OCI-LY3 (cell line): ENCODE measurements at regions not wholly inside any gene's neighbourhood (a gene's known extent, or its start where the extent isn't known, plus 50 kb on each side); places are given as distances from the start of the nearest gene placed in this dataset.

Source experiments
- H2AFZ ChIP-seq: fragments of 200-600, 300-600 bp; shearing (Covaris generic); 2 replicates; pipeline ENCODE4 v1.6.0; 2014; ENCODE audit warnings: antibody characterized with exemption, low read depth, low read length
- H3K27ac ChIP-seq: fragments of 200-600, 300-600 bp; sonication (generic); 2 replicates; pipeline ENCODE4 v1.5.1; 2014; ENCODE audit warnings: mild to moderate bottlenecking, low read length, moderate library complexity, mixed read lengths
- H3K27me3 ChIP-seq: fragments of 200-600, 300-600 bp; sonication (generic); 2 replicates; pipeline ENCODE4 v1.6.1; 2014; ENCODE audit warnings: low read depth, low read length, mixed read lengths
- H3K36me3 ChIP-seq: fragments of 200-600, 300-600 bp; sonication (generic); replicated peaks from 2 replicates; pipeline ENCODE3; 2014; ENCODE audit warnings: low read depth, low read length, mixed read lengths
- H3K4me1 ChIP-seq: fragments of 300-600, 200-600 bp; sonication (generic); 2 replicates; pipeline ENCODE4 v1.6.1; 2014; ENCODE audit warnings: low read length, mixed read lengths
- H3K4me2 ChIP-seq: fragments of 200-600, 300-600 bp; sonication (generic); 2 replicates; pipeline ENCODE4 v1.6.1; 2014; ENCODE audit warnings: low read length, mixed read lengths
- H3K4me3 ChIP-seq: fragments of 300-600, 200-600 bp; sonication (generic); 2 replicates; pipeline ENCODE4 v1.5.1; 2014; ENCODE audit warnings: antibody characterized with exemption, mild to moderate bottlenecking, low read length, moderate library complexity
- H3K79me2 ChIP-seq: fragments of 300-600, 200-600 bp; shearing (Covaris generic); 2 replicates; pipeline ENCODE4 v1.6.1; 2014; ENCODE audit warnings: mild to moderate bottlenecking, low read length, mixed read lengths
- H3K9ac ChIP-seq: fragments of 300-600, 200-600 bp; shearing (Covaris generic); 2 replicates; pipeline ENCODE4 v1.6.0; 2014; ENCODE audit warnings: mild to moderate bottlenecking, low read length, moderate library complexity
- H3K9me3 ChIP-seq: fragments of 200-600, 300-600 bp; shearing (Covaris generic); 2 replicates; pipeline ENCODE4 v1.6.1; 2014; ENCODE audit warnings: low read length, mixed read lengths; ENCODE audit not compliant: insufficient read depth
- H4K20me1 ChIP-seq: fragments of 200-600, 300-600 bp; sonication (generic); 2 replicates; pipeline ENCODE4 v1.6.1; 2016; ENCODE audit warnings: low read length, mixed read lengths; ENCODE audit not compliant: insufficient read depth
- CTCF ChIP-seq: fragments of 200-600, 300-600 bp; sonication (generic); IDR thresholded peaks from 2 replicates; pipeline ENCODE4 v1.5.1; 2014; ENCODE audit warnings: antibody characterized with exemption, low read length, low read depth
- EZH2phosphoT487 ChIP-seq: fragments of 200-600 bp; shearing (Covaris generic); IDR thresholded peaks from 2 replicates; pipeline ENCODE4 v1.6.1; 2018; ENCODE audit warnings: antibody characterized with exemption, mixed run types, low read depth

- H3K27ac ChIP-seq = no peak overlapping the region
- no peak overlapping the region for H2AFZ ChIP-seq
- H3K36me3 ChIP-seq = no peaks in the 10 kb centered on the region
- no peaks in the 10 kb centered on the region for H4K20me1 ChIP-seq
- no peaks in the 10 kb centered on the region for H3K9me3 ChIP-seq
- no peak for TF ChIP-seq EZH2phosphoT487
- TF ChIP-seq CTCF = no peak
- H3K4me2 ChIP-seq = no peak overlapping the region
- no peak overlapping the region for H3K9ac ChIP-seq
- no peaks in the 10 kb centered on the region for H3K4me1 ChIP-seq
- no peaks in the 10 kb centered on the region for H3K27me3 ChIP-seq
- H3K4me3 ChIP-seq = no peak overlapping the region
- no peaks in the 10 kb centered on the region for H3K79me2 ChIP-seq
These were observed 1127.9 kb downstream of the VRK1 start for GRCh38 chr14:97924922-97925613.

- Histone ChIP-seq H3K4me2 (no peak overlapping the region), H3K27ac (no peak overlapping the region), H3K4me1 (no peaks in the 10 kb centered on the region), H3K79me2 (no peaks in the 10 kb centered on the region), H2AFZ (no peak overlapping the region), H3K36me3 (no peaks in the 10 kb centered on the region), H3K9me3 (no peaks in the 10 kb centered on the region), H3K4me3 (no peak overlapping the region), H3K9ac (no peak overlapping the region), H4K20me1 (no peaks in the 10 kb centered on the region), H3K27me3 (no peaks in the 10 kb centered on the region)
- TF ChIP-seq CTCF = no peak
- TF ChIP-seq EZH2phosphoT487 = no peak
These were observed 1133.0 kb downstream of the VRK1 start for GRCh38 chr14:97930166-97930565.

- Histone ChIP-seq H3K79me2 (no peaks in the 10 kb centered on the region), H3K9me3 (no peaks in the 10 kb centered on the region), H3K4me2 (no peak overlapping the region), H3K4me1 (no peaks in the 10 kb centered on the region), H2AFZ (no peak overlapping the region), H3K27me3 (no peaks in the 10 kb centered on the region), H3K9ac (no peak overlapping the region), H4K20me1 (no peaks in the 10 kb centered on the region), H3K27ac (no peak overlapping the region), H3K4me3 (no peak overlapping the region), H3K36me3 (no peaks in the 10 kb centered on the region)
- TF ChIP-seq CTCF = no peak
These were observed 1134.1 kb downstream of the VRK1 start for GRCh38 chr14:97931273-97931672.

GRCh38 chr14:97942921-97943320, 1145.7 kb downstream of the VRK1 start:
- no peak overlapping the region for H2AFZ ChIP-seq
- no peak overlapping the region for H3K27ac ChIP-seq
- no peaks in the 10 kb centered on the region for H3K4me1 ChIP-seq
- no peaks in the 10 kb centered on the region for H4K20me1 ChIP-seq
- H3K4me2 ChIP-seq = no peak overlapping the region
- H3K27me3 ChIP-seq = no peaks in the 10 kb centered on the region
- H3K36me3 ChIP-seq = no peaks in the 10 kb centered on the region
- no peaks in the 10 kb centered on the region for H3K79me2 ChIP-seq
- no peak overlapping the region for H3K9ac ChIP-seq
- TF ChIP-seq EZH2phosphoT487 (no peak), CTCF (no peak)
- no peak overlapping the region for H3K4me3 ChIP-seq
- no peaks in the 10 kb centered on the region for H3K9me3 ChIP-seq
